GM19397 (cell line): ENCODE measurements at regions not wholly inside any gene's neighbourhood (a gene's known extent, or its start where the extent isn't known, plus 50 kb on each side); places are given as distances from the start of the nearest gene placed in this dataset.

Experiments
- ATAC-seq: cut with Tn5 transposase; IDR thresholded peaks from one replicate; pipeline ENCODE4 v1.9.1; 2021; ENCODE audit warnings: mild to moderate bottlenecking, moderate library complexity; ENCODE audit not compliant: unreplicated experiment

- no peak for ATAC-seq
Observed at GRCh38 chr10:36393801-36394200, 731.6 kb upstream of the ANKRD30A start.

DNA sequence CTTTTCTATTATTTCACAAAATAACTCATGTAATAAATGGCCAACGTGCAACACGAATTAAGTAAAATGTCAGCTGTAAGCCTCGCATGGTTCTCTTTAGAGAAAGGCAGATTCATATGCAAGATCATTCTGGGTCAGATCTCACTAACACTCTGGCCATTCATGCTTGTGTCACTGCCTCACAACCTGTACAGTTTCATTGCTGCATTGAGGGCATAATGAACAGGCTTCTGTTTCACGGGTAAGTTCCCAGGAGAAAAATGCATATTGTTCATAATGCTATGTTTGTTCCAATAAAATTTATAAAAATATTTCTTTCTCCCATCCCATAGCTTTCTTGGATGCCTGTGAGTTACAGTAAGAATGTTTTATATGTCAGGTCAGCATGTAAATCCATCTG lies 734.0 kb upstream of the ANKRD30A start:
- ATAC-seq, result no peak

GRCh38 chr10:36390221-36390620 lies 735.2 kb upstream of the ANKRD30A start:
- ATAC-seq, result no peak

GRCh38 chr10:36388166-36388565 lies 737.2 kb upstream of the ANKRD30A start:
- ATAC-seq, result no peak

- ATAC-seq, result no peak
Observed at GRCh38 chr10:36385693-36386092, 739.7 kb upstream of the ANKRD30A start.

GRCh38 chr10:36383349-36383748 lies 741.3 kb upstream of the FZD8 start:
- no peak for ATAC-seq

GRCh38 chr10:36381748-36382147 lies 739.7 kb upstream of the FZD8 start:
- ATAC-seq, result no peak

GRCh38 chr10:36380538-36380937 lies 738.4 kb upstream of the FZD8 start:
- ATAC-seq, result no peak

GRCh38 chr10:36375107-36375506 lies 733.0 kb upstream of the FZD8 start:
- no peak for ATAC-seq

- ATAC-seq, result no peak
Observed at GRCh38 chr10:36373424-36374096, 731.5 kb upstream of the FZD8 start.

- ATAC-seq, result no peak
Observed at GRCh38 chr10:36367362-36367761, 725.3 kb upstream of the FZD8 start.

DNA sequence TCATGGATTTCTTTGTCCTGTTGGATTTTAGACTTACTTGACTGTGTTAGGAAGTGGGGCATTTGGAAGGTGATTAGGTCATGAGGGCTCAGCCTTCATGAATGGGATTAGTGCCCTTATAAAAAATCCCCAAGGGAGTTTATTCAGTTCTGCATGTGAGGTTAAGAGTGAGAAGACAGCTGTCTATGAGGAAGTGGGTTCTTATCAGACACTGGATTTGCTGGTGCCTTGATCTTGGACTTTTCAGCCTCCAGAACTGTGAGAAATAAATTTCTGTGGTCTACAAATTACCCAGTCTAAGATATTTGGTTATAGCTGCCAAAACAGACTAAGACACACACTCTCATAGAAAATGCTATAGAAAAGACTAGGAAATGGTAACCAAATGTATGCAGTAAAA lies 724.7 kb upstream of the FZD8 start:
- ATAC-seq, result no peak

GRCh38 chr10:36366065-36366464 lies 724.0 kb upstream of the FZD8 start:
- ATAC-seq, result no peak

DNA sequence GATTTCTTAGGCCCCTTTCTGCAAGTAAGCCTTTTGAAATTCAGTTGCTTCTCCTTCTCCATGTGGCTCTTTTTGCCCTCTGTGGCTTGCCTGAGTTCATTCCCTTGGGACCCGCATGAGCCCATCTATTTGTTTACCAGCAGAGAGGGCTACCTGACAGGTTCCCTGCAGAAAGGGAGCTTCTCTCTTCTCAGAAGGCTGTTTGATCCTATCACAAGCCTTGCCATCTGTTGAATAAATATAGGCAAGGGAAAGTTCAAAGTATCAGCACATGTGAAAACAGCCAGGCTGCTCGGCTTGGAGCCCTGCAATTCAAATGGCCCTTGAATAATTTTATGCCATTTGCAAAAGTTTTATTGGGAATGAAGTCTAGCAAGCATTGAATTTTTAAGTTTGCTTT lies 720.2 kb upstream of the FZD8 start:
- no peak for ATAC-seq

DNA sequence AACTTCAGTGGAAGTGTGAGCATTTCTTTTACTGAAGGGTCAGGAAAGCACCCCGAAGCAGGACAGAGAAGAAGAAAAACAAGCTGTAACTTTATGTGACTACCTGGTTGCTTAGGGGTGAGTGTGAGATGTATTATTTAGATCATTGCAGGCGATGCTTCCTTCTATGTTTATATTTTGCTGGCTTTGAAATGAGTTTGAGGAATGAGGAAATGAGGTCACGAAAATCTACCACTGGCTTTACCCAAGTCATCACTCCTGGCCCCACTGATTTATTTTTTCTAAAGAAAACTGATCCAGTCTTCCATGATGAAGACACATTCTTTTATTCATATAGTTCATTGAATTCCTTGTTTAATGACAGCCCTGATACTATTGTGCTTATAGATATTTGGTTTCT lies 716.6 kb upstream of the FZD8 start:
- ATAC-seq, result no peak

DNA sequence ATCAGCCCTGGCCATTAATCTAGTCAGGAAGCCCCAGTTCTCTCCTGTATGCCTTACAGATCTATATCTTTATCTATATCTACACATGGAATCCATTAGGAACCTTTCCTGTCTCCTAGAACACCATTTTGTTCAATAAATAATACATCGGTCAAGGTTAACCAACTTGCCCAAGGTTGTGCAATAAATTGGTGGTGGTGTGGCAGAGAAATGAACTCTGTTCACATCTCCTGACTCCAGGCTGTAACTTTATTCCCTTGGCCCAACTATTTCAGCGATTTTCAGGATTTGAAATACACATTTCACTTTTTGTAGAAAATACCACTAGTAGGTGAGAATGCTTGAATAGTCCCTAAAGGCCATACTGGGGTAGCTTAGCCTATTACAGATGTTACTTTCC lies 712.5 kb upstream of the FZD8 start:
- no peak for ATAC-seq

GRCh38 chr10:36351159-36351558 lies 709.1 kb upstream of the FZD8 start:
- ATAC-seq, result no peak

GRCh38 chr10:36349445-36350078 lies 707.5 kb upstream of the FZD8 start:
- no peak for ATAC-seq

GRCh38 chr10:36345807-36346206 lies 703.7 kb upstream of the FZD8 start:
- ATAC-seq, result no peak

GRCh38 chr10:36345175-36345533 lies 703.1 kb upstream of the FZD8 start:
- ATAC-seq, result no peak

DNA sequence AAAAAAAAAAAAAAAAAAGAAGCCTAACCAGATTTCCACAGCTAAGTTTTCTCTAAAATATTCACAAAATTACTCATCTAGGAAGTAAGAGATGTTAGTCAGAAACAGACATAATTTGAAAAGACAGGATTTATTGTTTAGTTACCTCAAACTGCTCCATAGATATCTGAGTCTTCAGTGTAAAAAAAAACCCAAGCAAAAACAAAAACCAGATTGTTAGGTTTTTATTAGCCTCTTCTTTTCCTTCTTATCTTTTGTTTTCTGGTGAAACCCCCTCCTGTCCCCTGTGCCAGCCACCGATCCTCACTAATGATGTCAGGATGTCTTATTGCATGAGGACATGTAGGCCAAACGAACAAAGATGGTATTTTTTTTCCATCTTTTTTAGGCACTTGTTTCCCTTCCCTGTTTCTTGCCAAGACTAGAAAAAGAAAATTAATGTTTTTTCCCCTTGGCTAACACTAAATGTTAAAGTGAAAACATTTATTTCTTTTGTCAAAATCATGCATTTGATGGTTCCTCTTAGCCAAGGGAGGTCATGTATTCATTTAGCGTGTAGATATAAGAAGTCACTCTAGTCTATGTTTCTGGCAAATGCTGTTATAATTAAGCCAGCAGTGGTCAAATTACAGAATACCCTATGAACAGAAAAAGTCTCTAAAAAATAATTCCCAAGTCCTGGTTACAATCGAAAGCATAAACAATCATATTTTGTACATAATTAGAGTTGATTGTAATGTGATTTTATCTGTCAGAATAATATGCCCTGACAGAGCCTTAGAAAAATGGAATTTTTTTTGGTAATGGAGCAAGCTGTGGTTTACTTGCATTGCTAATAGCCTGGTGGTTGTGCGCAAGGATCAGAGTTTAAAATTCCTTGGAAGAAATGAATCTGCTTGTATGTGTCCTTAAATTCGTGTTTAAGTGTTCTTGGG lies 702.4 kb upstream of the FZD8 start:
- no peak for ATAC-seq

- ATAC-seq, result no peak
Observed at GRCh38 chr10:36342781-36343180, 700.7 kb upstream of the FZD8 start.
